KBM-7 (cell line): ENCODE measurements at regions not wholly inside any gene's neighbourhood (a gene's known extent, or its start where the extent isn't known, plus 50 kb on each side); places are given as distances from the start of the nearest gene placed in this dataset.
A peak's percentile ranks its signal among the peaks of the same experiment; 100 is the strongest.
"Not testable (repeated sequence)": the region's sequence is repeated elsewhere in the genome, so short reads cannot be mapped to it uniquely, and the experiment has no call there.

ENCODE experiments used
- DNase-seq: peaks from one replicate; pipeline ENCODE4 v3.0.0-alpha.2; 2015
- in situ Hi-C: fragments of 300-500 bp; cut with MboI; formaldehyde crosslinking; loops from 2 replicates; pipeline ENCODE4 v1.14.3; 2020; ENCODE audit warnings: low sequenced_read_pairs, low pct_unique_long_range_greater_than_20kb, mixed read lengths

DNA sequence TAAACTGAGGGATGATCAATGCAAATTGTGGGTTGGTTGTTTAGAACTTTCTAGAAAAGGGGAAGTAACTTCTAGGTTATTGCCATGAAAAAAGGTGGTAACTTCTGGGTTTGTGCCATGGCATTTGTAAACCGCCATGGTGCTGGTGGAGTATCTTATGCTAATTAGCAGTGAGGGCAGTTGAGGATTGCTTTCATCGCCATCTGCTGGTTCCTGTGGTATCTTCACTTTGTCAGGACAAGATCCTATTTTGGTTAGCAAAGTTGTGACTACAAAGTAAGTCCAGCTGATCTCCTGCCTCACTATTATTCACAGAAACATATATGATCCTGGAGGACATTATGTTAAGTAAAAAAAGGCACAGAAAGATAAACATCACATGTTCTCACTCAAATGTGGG is 1332.3 kb downstream of the CDH11 start:
- peak; percentile 8 for DNase-seq
- in situ Hi-C loops: no loop called here

DNA sequence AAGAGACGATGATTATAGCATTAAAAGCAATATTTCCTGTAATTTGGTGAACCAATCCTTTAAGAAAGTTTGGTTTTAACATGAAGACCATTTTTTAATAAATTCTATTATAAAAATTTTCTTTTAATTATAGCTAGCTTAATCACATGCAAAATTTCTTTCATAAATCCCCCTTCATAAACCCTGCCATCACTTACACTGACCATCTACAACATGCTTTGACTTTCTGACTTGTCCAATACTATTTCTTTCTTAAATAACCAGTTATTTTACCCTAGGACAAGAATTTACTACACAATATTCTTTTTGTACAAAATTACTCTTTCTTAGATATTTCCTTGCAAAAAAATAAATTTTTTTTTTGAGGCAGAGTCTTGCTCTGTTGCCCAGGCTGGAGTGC is 1334.8 kb downstream of the CDH11 start:
- in situ Hi-C loops: no loop called here
- peak; percentile 3 for DNase-seq

DNA sequence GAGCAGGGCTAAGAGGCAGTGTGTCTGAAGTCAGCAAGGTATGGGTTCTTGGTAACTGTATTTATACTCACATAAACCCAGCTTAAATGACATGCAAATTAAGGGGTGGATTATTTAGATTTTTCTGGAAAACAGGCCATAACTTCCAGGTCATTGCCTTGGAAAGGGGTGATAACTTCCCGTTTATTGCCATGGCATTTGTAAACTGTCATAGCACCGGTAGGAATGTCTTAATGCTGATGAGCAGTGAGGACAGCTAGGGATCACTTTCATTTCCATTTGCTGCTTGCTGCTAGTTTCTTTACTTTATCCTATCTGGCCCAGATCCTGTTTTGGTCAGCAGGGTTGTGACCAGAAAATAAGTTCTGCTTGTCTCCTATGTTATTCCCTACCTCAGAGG is 1336.7 kb downstream of the CDH11 start:
- in situ Hi-C loops: no loop called here
- DNase-seq: no peak

DNA sequence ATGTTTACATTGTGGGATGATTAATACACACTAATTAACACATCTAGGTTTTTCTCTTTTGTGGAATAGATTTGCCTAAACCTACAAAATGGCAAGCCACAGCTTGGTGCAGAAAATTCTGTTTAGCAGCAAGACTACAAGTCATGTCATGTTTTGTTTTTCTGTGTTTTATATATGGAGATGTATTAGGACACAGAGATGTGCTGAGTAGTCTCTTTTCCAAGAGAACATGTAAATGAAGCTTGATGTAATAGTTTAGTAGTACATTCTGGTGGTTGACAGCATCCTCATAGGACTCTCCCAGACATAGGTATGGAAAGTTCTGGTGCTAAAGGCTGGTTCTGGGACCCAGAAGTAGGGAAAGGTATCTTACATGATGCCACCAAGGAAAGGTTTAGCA is 1345.4 kb downstream of the CDH11 start:
- in situ Hi-C loops: no loop called here
- no peak for DNase-seq

DNA sequence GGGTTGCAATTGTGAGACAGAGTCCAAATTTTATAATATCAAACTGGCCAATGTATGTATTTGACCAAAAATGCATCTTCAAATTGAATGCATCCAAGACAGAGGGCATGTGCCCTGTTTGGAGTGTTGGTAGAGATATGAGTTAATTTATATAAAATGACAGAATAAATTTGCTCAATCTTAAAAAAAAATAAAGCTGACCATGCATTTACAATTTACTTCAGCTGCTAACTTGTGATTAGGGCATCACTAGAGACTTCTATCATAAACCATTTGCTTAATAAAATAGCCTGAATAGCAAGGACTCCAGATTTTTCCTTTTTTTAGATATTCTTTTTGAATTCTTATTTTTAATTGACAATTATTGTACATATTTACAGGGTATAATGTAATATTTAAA is 1345.8 kb downstream of the CDH11 start:
- no peak for DNase-seq
- in situ Hi-C loops: no loop called here

DNA sequence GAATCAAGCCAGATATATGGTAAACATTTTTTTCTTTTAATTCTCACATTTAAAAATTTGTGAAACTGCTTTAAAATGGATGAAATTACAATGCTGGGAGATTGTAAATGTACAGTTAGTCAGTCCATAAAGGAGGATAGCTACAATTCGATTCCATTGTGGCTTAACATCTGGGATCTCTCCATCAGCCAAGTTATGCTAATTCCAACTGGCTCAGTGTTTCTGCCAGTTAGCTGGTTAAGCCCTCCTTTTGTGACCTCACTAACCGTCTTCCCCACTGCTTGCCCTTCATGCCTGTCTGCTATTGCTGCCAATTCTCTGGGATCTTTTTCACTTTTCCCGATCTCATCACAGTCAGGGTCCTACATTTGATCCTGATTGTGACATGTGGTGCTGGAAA is 1347.6 kb downstream of the CDH11 start:
- no peak for DNase-seq
- in situ Hi-C loops: no loop called here

DNA sequence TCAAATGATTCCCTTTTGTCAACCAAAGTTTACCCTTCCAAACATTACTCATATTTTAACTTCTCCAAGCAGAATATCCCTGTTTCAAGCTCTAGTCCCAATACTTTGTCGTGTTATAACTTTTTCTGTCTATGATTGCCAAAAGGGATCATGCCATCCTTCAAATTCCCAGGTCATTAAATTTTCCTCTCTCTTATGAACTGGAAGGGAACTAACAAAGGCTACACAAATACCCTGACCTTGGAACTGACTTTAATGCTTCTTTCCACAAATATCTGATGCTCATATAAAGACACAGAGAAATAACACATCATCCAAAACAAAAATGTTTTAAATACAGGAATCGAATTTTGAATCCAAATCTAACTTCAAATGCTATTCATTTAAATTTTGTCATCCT is 1352.7 kb downstream of the CDH11 start:
- DNase-seq: no peak
- in situ Hi-C loops: no loop called here

DNA sequence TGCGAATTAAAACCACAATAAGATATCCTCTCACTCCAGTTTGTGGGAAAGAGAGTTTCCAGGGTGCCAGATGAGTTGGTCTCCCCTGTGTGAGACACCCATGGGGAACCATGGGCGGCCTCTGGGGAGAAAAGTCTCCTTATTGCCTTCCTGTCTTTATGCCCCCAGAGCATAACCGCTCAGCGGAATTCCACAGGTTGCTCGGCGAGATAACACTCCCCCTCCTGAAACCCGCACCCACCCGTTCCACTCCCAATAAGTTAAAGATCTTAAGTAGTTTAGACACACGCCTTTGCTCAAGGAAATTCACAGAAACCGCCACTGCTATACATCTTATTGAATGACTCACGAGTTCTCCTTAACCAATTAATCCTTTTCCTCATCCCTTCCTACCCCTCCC is 1361.6 kb downstream of the CDH11 start:
- in situ Hi-C loops, DNase-seq: not testable (repeated sequence)

DNA sequence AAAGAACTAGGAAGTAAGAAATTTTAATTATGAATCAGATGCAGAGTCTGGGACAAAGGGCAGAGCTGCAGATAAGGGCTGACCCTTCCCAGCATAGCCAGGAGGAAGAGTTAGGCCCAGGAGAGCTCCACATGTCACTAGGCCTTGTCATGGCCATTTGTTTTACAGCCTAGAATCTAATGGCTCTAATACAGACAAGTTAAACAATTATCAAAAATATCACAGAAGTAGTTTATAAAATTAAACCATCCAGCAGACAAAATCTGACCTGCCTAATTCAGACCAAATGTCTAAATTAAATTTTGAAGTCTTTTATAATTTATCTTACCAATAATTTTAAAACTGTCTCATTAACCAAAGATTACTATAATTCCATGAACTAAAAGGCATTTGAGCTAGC is 1369.5 kb downstream of the CDH11 start:
- in situ Hi-C loops: no loop called here
- DNase-seq: no peak

DNA sequence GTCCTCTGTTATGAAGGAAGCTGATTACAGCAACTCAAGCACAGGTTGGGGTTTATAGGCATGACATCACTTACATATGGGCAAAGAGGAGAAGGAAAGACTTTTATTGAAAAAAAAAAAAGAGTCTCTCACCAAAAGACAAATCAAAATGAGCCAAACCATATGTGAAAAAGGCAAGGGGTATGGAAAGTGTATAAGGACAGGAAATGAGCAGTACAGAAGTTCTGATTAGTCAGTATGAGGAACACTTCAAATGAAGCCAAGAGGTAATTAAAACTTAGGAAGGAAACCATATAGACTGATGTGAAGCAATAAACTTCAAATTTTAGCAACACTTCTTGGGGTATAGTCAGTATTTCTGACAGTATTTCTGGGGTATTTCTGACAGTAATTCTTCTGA is 1372.6 kb downstream of the CDH11 start:
- no peak for DNase-seq
- in situ Hi-C loops: no loop called here

DNA sequence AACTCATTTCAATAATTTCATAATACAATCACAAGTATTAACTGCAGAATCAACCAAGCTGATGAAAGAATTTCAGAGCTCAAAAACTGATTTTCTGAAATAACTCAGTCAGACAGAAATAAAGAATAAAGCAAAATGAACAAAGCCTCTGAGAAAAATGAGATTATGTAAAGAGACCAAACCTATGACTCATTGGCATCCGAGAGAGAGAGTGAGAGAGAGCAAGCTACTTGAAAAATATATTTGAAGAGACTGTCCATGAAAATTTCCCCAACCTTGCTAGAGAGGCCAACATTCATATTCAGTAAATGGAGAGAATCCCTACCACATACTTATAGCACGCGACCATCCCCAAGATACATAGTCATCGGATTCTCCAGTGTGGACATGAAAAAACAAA is 1376.4 kb downstream of the CDH11 start:
- in situ Hi-C loops: no loop called here
- DNase-seq: no peak

DNA sequence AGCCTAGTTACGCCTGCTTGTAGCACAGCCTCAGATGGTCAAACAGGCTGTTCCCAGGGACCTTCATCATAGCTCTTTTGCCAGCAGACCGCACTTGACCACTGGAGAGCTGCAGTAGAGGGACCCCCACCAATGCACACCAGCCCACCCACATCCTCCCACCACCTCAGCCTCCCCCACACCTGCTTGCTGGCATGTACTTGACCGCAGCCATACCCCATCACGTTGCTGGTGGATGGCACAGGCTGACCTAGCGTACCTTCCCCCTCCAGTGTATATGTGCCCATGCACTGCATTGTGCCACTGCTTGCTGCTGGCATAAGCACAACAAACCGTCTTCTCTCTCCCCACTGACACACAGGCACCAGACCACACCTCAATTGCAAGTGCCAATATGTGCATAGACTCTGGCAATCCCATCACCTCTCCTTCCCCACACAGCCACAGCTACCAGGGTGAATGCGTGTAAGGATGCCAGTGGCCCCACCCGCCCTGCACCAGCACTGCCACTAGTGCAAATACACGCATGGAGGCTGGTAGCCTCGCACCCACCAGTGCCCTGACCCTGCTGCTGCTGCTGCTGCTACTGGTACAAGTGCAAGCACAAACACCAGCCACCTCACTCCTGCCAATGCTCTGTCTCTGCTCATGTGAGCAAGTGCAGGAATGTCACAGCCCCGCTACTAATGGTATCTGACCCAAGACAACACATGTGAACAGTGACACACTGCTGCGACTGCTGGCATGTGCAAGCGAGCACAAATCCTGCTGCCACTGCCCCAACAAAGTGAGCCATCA is 1377.6 kb downstream of the CDH11 start:
- in situ Hi-C loops: no loop called here
- DNase-seq: no peak

DNA sequence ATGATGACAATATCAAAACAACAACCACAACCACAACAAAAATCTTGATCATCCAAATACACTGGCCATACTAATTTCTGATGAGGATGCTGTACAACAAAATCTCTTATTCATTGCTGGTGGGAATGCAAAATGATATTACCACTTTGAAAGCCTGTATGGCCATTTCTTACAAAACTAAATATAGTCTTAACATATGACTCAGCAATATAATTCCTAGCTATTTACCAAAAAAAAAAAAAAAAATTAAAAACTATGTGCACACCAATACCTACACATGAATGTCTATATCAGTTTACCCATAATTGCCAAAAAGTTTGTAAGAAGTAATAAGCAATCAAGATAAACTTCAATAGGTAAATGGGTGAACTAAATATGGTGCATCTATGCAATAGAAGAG is 1379.7 kb downstream of the CDH11 start:
- in situ Hi-C loops: no loop called here
- no peak for DNase-seq

DNA sequence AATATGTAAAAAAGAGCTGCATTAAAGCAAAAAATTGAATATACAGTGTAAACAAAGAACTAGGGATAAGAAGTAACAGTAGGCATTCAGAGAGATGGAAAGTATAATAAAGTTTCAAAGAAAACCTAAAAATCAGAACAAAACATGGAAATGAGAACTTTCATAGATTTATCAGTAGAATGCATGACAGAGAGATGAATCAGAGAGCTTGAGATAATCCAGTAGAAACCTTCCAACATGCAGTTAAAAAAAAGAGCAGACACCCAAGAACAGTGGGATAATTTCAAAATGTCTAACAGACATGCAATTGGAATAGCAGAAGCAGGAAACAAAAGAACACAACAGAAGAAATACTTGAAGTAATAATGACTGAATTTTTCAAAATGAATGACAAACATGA is 1384.2 kb downstream of the CDH11 start:
- in situ Hi-C loops: no loop called here
- no peak for DNase-seq

DNA sequence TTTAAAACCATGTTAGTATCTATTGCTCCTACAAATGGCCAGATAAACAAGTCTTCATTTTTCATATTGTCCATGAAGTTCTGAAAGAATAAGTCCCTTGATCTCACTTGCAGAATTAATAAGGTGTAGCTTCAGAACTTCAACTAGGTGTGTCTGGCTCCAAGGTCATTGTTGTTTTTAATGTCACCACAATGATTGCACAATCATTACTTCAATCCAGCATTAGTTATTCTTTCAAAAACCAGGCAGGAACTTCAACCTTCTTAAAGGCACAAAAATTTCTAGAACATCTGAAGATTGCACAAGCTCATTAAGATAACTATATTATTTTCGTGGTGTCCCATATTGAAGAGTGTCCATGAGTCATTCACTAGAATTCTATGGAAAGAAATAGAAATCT is 1386.4 kb downstream of the CDH11 start:
- in situ Hi-C loops: no loop called here

DNA sequence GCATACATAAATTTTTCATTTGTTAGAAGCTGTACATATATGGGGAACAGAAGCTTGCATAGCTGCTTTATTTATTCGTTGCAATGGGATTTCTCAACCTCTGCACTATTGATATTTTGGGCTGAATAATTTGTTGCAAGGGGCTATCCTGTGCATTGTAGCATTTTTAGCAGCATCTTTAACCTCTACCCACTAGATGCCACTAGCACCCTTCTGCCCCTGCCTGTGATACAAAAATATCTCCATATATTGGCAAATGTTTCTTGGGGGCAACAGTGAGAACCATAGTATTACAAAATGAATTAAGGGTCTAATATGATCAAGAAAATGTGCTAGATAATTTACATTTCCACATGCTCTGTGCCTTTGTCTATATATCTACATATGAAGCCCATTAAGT is 1401.0 kb downstream of the CDH11 start:
- in situ Hi-C loops: no loop called here
- DNase-seq: no peak

More for the DNA sequence above, 1386.4 kb downstream of the CDH11 start:
- DNase-seq: no peak

DNA sequence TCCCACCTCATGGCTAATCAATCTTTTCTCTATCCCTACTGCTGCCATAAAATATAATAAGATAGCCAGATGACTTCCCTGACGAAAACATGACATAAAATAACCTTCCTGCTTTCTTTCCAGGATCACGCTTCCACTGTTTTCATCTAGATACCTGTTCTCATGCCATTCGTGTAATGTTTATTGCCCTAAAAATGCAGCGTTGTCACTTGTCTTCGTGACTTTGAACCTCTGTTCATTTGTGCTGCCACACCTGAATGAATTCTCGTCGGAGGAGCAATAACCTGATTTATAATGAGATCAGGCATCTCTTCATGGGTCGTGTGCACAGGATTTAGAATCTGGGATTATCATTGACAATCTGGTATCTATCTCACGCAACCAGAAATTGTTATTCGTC is 1401.9 kb downstream of the CDH11 start:
- in situ Hi-C loops: no loop called here
- no peak for DNase-seq

DNA sequence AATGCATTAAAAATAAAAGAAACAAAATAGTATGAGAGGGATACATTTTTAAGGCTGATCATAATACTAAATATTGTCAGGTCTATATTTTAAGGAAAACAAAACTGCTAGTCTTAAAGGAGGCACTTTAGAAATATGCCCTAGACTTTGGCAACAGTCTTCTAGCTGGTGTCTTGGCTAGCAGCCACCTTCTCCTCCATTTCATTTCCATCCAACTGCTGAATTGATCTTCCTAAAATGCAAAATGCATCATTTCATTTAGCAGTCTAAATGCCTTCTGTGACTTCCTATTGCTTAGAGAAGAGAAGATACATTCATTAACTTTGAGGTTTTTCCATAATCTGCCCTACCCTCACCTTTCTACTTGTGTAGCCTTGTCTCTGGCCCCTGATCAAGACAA is 1404.1 kb downstream of the CDH11 start:
- no peak for DNase-seq
- in situ Hi-C loops: no loop called here

DNA sequence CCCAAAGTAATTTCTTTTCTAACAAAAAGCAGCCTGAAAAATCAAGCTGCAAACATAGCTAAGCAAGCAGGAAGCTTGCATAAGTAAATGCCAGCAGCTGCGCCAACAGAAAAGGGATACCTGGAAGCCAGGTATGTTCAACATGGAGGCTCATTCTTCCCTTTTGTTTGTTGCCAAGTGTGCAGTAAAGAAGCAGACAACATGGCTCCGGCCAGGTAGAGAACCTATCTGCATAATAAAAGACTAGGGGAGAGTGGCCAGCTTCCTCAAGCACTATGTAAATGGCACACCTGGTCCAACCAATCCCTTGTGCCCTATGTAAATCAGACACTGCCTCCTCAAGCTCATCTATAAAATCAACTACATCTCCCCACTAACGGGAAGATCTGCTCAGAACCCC is 1407.0 kb downstream of the CDH11 start:
- in situ Hi-C loops: no loop called here
- no peak for DNase-seq

DNA sequence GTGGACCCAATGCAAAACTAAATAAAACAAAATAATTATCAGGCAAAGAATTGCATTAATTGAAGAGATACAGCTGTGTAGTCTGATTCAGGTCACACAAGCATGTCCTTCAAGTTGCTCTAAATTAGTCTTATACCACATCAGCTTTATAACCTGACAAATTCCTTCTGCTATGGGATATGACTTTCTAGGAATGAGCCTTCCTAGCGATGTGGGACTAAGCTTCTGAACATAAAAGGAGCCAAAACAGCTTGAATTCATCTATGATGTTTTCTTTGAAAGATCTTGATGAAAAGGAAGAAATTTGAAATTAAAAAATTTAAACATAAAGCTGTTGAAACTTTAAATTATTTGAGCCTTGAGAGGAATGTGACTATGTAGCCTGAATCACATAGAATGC is 1409.1 kb downstream of the CDH11 start:
- in situ Hi-C loops: no loop called here
- DNase-seq: no peak

DNA sequence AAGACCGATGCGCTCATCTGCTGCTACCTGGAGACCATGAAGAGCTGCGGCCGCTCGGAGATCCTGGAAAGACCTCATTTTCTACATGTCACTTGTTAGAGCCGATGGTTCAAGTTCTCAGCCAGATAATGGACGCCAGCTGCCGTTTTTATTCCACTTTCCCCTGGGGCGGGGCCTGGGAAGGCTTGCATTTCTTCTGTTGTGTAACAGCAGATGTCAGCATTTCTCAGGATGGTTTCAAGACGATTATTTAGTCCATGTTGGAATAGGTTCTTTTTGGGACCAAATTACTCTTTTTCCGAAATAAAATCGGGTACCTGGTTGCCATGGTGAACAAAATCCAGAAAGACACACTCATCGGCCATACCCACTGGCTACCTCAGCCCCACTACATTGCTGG is 1418.3 kb downstream of the CDH11 start:
- in situ Hi-C loops: no loop called here
- DNase-seq: no peak
